GM21367 (cell line): ENCODE measurements at regions not wholly inside any gene's neighbourhood (a gene's known extent, or its start where the extent isn't known, plus 50 kb on each side); places are given as distances from the start of the nearest gene placed in this dataset.
"Not testable (repeated sequence)": the region's sequence is repeated elsewhere in the genome, so short reads cannot be mapped to it uniquely, and the experiment has no call there.

ENCODE experiments used
- ATAC-seq: cut with Tn5 transposase; IDR thresholded peaks from one replicate; pipeline ENCODE4 v1.9.1; 2021; ENCODE audit not compliant: unreplicated experiment

DNA sequence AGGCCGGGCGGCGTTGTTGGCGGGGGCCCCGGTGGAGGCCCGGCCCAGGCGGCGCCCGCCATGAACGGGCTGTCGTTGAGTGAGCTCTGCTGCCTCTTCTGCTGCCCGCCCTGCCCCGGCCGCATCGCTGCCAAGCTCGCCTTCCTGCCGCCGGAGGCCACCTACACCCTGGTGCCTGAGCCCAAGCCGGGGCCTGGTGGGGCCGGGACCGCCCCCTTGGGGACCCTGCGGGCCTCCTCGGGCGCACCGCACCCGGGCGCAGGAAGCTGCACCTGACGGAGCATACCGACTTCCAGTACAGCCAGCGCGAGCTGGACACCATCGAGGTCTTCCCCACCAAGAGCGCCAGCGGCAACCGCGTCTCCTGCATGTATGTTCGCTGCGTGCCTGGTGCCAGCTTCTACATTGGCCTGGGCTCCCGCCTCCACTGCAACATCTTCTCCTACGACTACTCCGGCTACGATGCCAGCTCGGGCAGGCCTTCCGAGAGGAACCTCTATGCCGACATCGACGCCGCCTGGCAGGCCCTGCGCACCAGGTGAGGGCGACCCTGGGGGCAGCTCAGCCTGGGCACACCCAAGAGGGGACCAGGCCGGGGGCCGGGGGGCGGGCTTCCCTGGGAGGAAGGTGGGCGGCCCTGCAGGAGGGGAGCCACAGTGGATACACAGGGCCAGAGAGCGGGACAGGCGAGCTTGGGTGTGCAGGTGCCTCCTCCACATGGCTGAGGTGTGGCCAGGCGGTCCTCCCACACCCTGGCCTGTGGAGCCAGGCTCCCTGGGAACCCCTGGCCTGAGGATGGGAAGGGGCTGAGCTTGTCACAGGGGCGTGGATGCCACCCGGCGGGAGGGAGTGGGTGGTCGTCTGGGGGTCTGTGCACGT is 201.6 kb downstream of the USP22 start:
- ATAC-seq = not testable (repeated sequence)

DNA sequence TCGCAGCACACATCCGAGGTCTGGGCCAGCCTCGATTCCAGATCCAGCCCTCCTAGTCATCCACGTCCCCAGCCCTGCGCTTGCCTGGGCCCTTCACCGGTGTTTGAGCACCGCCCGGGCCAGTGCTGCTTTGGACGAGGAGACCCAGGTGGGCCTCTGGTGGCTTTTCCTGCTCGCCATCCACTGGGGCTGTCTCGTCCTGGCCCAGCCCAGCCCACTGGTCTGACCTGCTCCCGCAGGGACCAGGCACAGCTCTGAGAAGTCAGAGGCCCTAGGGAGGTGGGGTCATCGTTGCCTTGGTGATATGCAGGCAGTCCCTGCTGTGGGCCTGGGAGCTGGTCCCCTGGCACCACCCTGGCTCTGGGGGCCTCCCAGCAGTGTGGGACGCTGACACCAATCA is 200.8 kb downstream of the USP22 start:
- not testable (repeated sequence) for ATAC-seq

DNA sequence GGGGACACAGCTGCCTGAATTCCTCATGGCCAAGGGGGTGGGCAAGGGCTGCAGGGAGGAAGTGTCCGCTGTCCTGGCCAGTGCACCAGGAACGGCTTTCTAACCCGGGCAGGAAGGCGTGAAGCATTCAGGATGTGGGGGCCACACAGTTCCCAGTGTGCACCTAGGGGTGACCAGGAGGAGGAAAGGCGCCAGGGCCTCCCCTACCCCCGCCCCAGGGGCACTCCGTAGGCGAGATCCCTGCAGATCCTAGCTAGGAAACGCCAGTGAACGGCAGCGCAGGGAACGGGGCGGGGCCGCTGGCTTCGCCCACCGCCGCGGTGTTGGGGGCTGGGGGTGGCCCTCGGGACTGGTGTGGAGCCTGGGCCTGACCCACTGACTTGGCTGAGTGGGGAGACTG is 199.6 kb downstream of the USP22 start:
- ATAC-seq = not testable (repeated sequence)

DNA sequence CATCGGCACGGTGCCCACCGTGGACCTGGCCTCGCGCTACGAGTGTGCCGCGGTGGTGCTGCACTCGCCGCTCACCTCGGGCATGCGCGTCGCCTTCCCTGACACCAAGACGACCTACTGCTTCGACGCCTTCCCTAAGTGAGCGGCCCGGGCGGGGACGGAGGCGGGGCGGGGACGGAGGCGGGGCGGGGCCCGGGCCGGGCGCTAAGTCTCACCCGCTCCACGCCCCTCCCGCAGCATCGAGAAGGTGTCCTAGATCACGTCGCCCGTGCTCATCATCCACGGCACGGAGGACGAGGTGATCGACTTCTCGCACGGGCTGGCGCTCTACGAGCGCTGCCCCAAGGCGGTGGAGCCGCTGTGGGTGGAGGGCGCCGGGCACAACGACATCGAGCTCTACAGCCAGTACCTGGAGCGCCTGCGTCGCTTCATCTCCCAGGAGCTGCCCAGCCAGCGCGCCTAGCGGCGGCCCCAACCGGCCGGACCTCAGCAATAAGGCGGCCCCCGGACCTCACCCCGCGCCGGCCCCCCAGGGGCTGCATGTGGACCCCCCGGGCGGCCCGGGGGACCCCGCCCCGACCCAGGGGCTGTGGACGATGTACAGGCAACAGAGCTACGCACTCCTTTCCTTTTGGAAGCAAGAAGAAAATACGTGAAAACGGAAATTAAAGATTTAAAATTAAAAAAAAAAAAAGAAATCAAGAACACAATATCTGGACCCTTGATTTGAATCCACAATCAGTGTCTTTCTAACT is 198.8 kb downstream of the USP22 start:
- ATAC-seq = not testable (repeated sequence)

DNA sequence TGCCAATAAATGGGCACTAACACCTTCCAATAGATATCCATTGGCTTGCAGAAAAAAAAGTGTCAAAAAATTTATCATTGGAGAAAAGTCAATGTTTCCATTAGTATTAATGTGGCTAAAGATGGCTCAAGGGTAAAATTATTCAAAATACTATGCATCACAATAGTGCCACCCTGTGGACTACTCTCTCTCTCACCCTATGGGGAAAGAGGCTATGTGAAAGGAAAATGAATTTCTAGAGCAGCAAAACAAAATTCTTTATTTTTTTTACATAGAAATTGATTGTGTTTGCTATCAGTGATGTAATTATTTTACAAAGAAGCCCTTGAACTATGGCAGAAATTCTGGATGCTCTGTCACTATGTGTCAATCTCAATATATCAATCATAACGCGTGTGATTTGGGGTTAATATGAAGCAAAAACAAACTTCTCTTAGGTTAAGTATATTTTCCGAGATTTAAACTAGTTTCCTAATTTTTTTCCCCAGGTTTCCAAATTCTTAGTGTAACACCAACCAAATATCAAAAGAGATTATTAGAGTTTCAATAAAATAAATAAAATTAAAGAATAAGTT is 193.9 kb downstream of the USP22 start:
- ATAC-seq = not testable (repeated sequence)

DNA sequence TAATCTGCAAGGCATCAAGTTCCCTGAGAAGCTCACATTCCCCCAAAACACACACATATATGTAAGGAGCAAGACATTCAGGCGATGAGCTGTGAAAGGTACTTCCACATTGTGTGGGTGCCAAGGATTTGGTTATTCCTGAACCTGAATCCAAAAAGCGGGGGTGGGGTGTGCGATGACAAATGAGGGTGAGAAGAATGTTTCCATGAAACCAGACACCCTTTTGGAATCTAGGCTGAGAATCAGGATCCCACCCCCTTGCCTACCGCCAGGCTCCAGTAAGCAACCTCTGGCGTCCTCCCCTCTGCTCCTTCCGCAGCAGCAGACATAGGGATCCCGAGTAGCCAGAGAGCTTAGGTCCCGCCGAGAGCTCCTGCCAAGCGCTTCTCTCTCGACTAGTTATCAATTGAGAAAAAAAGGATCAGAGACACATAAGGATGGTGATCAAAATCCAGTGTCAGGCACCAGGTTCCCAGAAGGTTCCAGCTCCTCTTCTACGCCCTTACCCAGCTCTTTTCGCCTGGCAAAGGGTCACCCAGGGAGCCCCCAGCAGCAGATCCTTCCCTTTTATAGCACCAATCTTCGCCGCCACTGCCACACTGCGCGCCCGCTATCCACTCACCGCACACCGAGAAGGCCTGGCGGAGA is 191.1 kb downstream of the USP22 start:
- not testable (repeated sequence) for ATAC-seq

DNA sequence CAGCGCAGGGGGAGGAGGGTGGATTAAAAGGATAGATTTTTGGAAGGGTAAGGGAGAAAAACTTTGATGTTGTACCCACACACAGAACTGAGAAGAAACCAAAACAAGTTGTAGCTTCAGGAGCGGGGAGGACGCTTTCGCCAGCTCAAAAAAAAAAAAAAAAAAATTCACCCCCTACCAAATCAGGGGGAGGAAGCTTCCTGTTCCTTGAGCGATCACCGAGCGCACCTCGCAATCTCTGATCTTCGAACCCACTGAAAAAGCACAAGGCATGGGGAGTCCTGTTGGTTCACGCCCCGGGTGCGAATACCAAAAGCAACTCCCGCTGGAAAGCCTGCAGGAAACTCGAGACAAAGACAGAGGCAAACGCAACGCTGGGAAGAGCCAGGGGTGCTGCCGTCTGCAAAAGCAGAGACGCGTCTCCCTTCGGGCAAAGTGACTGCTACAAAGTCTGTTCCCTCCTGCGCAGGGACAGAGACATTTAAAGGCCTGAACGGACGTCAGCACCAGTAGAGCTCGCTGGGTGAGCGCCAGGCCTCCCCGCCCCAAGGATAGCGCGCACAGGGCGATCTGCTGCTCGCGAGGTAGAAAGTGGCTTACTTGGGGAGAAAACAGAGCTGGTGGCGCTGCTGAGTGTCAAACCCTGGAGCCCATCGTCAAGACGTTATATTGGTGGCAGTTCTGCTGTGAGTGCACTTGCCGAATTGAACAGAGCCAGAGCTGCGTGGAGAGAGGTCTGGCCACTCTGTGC is 190.4 kb downstream of the USP22 start:
- ATAC-seq = no peak

DNA sequence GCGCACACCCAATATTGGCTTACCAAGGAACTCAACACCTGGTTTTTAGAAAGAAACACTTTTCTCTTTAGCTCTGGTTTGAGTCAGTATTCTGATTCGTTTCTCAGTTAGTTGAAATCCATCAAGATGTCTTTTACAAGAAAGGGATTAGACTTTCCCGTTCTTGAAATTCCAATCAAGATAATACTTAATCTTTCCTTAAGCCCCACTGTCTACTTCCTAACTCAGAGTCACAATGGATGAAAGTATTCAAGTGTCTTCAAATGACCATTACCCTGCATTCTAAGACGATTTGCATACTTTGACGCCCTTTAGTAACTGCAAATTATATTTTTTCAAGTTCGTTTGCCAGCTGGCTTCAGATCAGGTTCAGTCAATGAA is 189.8 kb downstream of the USP22 start:
- no peak for ATAC-seq

DNA sequence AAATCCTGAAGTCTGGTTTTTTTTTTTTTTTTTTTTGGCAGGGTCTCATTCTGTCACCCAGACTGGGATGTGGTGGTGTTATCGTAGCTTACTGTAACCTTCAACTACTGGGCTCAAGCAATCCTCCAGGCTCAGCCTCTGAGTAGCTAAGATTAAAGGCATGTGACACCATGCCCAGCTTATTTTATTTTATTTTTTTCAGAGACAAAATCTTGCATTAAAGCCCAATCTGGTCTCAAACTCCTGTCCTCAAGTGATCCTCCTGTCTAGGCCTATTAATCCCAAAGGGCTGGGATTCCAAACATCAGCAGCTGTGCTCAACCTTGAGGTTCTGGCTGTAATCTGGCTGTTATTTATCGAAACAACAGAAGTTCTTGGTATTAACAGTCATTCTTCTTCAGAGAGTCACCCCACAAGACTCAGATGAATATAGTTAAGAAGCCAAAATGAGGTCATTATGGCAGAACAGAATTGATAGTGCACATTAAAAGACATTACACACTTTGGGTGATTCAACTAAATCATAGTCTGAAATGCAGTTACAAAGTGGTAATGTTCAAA is 186.8 kb downstream of the USP22 start:
- not testable (repeated sequence) for ATAC-seq

DNA sequence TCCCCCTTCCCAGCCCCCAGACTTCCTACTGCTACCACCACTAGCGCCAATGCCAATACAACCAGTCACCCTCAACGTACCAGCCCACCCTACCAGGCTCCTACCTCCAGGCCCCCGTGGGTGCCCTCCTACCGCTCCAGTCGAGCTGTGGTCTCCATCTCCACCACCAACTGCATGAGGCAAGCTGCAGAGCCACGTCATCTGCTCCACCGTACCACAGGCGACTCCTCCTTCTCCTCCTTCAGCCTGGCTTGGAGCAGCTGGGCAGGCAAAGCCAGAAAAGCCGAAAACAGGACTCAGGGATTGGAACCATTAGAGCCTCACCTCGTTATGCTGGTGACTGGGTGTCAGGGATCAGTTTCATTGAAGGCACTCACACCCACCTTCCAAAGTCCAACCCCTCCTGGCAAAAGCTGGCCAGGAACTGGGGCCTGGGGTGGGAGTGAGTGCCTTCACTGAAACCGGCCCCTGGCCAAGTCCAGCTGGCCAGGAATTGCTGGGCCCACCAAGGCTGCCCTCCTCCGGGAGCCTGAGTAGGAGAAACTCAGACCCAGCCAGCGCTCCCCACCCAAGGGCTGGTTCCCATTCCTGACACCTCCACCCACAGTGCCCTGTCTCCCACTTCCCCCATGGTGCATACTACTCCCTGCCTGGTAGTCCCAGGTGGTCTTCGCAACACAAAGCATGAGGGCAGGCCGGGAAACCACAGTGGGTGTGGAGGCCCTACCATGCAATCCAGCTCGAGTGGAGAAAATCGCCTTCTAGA is 176.2 kb downstream of the USP22 start:
- ATAC-seq = not testable (repeated sequence)

DNA sequence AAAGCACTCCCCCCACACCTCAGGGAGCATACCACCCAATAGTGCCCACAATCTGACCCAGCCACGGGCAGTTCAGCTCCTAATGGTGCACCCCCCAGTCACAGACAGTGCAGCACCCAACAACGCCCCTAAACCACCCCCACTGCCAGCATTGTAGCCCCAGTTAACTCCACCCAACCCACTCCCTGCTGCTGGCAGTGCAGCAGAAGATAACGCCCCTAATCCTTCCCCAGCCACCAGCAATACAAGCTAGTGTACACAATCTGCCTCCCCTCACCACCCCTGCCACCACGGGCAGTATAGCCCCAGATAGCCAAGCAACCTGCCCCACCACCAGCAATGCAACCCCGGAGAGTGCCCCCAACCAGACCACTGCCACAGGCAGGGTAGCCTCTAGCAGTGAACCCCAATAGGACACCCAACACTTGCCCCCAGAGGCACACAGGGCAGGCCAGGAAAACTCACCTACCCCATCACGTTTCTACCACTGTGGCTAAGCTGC is 175.3 kb downstream of the USP22 start:
- ATAC-seq = not testable (repeated sequence)

DNA sequence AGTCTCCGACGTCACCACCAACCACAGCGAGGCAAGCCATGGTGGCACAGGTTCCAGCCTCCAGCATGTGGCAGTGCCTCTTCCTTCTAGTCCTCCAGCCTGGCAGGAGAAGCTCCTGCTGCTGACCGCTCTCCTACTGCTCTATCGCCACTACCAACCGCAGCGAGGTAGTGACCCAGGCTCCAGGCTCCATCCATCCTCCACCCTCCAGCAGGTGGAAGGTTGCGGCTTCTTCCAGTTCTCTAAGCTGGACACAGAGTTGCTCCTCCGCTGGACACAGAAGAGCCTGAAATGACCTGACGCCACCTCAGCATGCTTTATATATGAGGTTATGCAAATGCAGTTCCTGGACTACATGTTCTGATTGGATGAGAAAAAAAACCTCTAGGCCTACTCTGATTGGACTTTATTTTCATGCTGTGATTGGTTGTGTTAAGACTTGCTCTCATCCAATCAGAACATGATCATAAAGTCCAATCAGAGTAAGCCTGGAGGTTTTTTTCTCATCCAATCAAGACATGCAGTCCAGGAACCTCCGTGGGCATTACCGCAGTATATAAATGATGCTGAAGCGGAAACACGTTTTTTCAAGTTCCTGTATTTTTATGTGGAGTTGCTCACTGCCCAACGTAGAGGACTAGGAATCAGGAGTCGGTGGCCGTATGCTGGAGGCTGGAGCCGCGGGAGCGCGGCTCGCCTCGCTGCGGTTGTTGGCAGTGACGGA is 174.7 kb downstream of the USP22 start:
- not testable (repeated sequence) for ATAC-seq

DNA sequence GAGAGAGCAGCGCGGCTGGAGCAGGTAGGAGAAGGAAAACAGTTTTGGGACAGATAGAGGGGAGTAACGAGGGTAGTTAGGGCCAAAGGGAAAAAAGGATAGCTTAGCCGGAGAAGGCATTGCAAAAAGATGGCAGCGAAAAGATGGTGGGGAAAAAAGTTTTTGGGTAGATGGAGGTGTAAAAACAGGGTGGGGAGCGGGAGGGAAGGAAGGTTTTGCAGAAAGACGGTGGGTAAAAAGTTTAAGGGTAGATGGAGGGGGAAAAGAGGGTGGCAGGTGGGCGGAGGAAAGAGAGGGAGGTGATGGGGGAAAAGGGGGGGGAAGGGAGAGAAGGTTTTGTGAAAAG is 174.2 kb downstream of the USP22 start:
- not testable (repeated sequence) for ATAC-seq

DNA sequence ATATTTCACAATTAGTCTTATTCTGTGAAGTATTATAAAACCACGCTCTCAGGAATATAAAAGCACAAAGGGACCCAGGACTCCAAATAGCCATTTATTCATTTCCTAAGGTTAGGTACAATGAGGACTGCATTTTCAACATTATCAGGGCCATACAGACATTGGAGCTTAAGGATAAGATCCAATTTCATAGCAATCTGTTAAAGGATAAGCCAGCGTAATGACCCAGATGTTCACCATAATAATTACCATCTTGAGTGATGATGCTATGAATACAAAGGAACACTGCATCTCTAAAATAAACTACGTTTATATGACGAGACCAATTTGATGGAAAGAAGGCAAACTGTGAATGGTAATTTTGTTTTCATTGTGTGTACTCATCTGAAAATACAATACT is 169.6 kb downstream of the USP22 start:
- ATAC-seq = not testable (repeated sequence)

DNA sequence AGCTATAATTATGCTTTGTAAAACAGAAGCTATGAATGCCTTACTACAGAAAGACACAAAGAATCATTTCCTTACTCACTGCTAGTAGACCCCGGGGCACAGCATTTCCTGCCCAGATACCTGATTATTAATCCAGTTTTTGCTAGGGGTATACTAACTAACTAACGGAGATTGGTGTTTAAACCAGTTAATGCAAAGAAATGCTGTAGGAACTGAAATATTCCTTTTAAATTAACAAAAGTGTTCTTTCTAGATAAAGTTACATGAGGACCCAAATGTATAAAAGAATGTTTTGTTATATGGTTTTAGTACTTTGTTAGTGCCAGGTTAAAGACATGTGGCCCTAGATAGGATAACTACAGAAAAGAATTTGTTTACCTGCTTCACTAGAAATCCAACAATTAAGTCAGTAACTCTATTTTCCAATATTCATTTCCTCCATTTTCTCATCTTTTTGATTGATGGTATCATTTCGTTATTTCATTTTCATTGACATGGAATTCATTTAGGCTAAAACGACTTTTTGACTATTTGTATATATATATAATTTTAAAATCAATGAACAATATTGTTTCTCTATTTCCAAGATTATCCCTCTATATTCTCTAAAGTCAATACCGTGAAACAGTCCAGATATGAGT is 169.0 kb downstream of the USP22 start:
- ATAC-seq = not testable (repeated sequence)

DNA sequence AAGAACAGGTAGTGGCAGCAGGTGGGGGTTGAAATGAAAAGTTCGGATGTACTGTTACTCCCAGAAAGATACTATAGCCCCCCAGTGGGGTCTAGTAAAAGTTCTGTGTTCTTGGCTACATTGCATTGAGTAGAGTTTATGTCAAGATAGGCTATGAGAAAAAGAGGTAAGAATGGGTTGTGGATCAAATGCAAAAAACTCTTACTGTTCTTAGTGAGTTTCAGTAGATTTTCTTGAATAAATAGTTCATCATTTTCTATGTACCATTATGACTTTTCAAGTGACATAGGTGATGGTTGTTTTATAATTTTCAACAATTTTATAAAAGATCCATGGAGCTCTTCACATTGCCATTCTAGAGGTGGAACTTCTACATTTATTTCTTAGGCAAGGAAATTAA is 165.4 kb downstream of the USP22 start:
- not testable (repeated sequence) for ATAC-seq

DNA sequence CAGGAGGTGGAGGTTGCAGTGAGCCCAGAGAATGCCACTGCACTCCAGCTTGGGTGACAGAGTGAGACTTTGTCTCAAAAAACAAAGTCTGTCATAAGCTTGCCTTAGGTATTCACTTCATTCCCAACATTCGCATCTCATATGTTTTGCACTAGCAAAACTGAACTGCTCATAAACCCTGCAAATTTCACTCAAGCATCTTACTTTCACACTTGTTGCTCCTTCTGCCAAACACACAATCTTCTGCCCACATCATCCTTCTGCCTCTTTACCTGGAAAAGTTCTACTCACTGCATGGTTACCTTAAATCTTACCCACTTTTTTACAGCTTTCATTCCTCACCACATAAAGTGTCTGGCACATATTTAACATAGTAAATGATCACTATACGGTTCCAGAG is 152.5 kb downstream of the USP22 start:
- ATAC-seq = no peak

DNA sequence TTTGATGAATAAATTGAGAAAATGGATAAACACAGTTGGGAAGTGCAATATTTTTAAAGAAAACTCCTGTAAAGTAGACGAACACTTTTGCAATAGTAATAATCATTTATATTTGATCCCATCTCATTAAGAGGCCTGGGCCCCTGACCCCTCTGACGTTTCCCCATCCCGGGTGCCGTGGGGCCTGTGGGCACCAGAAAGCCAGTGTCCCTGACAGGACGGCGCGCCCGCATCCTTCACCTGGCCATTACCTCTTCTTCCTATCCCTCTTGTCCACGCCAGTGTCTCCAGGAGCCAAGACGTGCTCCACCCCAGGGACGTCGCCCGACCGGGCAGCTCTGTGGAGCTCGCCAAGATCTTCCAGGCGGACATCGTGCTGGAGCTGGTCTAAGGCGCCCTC is 147.4 kb downstream of the USP22 start:
- ATAC-seq = not testable (repeated sequence)
